ENCODE measurements at regions not wholly inside any gene's neighbourhood (a gene's known extent, or its start where the extent isn't known, plus 50 kb on each side); places are given as distances from the start of the nearest gene placed in this dataset.
"Not testable (repeated sequence)": the region's sequence is repeated elsewhere in the genome, so short reads cannot be mapped to it uniquely, and the experiment has no call there.

DNA sequence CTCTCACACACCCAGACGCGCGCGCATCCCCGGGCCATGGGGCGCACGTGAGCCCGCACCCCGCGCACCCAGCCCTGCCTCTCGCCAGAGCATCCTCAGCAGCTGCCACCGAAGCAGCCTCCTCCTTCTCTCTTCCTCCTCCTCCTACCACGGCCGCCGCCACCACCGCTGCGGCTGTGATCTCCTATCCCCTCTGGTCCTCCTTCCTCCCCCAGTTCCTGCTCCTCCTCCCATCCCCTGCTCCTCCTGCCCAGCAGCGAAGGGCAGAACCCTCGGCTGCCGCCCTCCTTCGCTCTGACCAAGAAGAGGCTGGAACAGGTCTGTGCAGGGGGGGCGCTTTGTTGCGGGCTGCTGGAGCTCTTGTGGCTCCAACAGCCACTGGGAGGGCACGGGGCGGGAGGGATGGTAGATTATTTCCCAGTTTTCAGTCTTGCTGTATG lies 148.7 kb upstream of the CHRDL1 start:
- no peaks in the 10 kb centered on the region for H3K36me3 ChIP-seq

DNA sequence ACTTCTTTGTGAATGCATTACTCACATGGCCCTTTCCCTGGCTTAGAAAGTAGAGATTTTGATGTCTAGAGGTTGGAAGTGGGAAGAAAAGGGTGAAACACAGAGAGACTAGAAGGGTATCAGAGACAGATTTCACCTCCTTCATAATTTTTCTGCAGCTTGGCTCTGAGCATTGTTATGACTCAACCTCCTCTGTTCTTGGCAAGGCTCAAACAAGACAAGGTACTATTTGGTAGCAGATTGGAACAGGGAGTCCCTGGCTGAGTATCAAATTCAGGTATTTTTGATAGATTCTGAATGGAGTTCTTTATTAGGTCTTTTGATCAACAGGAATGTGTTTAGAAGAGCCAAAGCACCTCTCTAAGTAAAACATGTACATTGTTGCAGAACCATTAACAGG lies 146.3 kb upstream of the CHRDL1 start:
- Histone ChIP-seq H3K4me3 (no peak overlapping the region), H3K4me1 (no peaks in the 10 kb centered on the region), H4K20me1 (no peaks in the 10 kb centered on the region; the same call in 1 of the 2 replicates), H3K9me3 (no peaks in the 10 kb centered on the region), H3K4me2 (no peak overlapping the region), H3K9ac (no peak overlapping the region), H3K36me3 (no peaks in the 10 kb centered on the region), H3K27me3 (peaks cover 67% of the 10 kb centered on the region), H3K27ac (no peak overlapping the region)
- no peak for TF ChIP-seq Cebpa-rat (IDR thresholded peaks at IDR 0.05)

More for the DNA sequence above, 148.7 kb upstream of the CHRDL1 start:
- TF ChIP-seq Cebpa-rat (IDR thresholded peaks at IDR 0.05), result no peak
- no peak overlapping the region for H3K9ac ChIP-seq
- no peaks in the 10 kb centered on the region for H3K9me3 ChIP-seq
- H3K4me1 ChIP-seq, result no peaks in the 10 kb centered on the region
- no peaks in the 10 kb centered on the region for H4K20me1 ChIP-seq
- no peak overlapping the region for H3K4me2 ChIP-seq
- no peak overlapping the region for H3K4me3 ChIP-seq
- H3K27me3 ChIP-seq, result peaks cover 68% of the 10 kb centered on the region
- no peak overlapping the region for H3K27ac ChIP-seq

DNA sequence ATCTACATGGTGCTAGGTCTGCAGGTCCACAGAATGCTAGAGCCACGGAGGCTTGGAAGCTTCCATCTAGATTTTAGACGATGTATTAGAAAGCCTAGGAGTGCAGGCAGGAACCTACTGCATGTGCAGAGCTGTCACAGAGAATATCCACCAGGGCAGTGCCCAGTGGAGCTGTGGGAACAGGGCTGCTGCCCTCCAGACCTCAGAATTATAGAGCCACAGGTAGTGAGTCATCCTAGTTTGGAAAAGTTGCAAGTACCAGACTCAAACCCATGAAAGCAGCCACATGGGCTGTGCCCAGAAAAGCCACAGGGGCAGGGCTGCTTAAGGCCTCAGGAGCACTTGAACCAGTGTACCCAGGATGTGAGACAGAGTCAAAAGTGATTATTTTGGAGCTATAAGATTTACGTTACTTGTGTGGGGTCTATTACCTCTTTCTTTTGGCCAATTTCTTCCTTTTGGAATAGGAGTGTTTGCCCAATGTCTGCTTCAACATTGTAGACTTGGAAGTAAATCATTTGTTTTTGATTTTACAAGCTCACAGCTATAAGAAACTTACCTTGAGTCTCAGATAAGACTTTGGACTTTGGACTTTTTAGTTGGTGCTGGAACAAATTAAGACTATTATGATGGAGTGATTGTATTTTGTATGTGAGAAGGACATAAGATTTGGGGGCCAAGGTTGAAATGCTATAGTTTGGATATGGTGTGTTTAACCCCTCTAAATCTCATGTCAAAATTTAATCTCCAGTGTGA lies 143.5 kb upstream of the CHRDL1 start:
- Histone ChIP-seq H3K27ac (no peak overlapping the region), H3K4me2 (no peak overlapping the region), H3K4me1 (no peaks in the 10 kb centered on the region), H4K20me1 (no peaks in the 10 kb centered on the region; the same call in 1 of the 2 replicates), H3K9ac (no peak overlapping the region), H3K4me3 (no peak overlapping the region), H3K27me3 (peaks cover 77% of the 10 kb centered on the region), H3K9me3 (no peaks in the 10 kb centered on the region), H3K36me3 (no peaks in the 10 kb centered on the region)
- TF ChIP-seq Cebpa-rat (IDR thresholded peaks at IDR 0.05), result no peak

GRCh38 chrX:110924871-110925270 lies 129.3 kb upstream of the CHRDL1 start:
- H3K4me2 ChIP-seq, result no peak overlapping the region
- no peaks in the 10 kb centered on the region for H4K20me1 ChIP-seq
- H3K9me3 ChIP-seq, result no peaks in the 10 kb centered on the region; the same call in 1 of the 2 replicates
- no peaks in the 10 kb centered on the region for H3K36me3 ChIP-seq
- TF ChIP-seq Cebpa-rat (IDR thresholded peaks at IDR 0.05), result no peak
- peaks cover 74% of the 10 kb centered on the region for H3K27me3 ChIP-seq
- H3K9ac ChIP-seq, result no peak overlapping the region
- H3K4me1 ChIP-seq, result no peaks in the 10 kb centered on the region
- no peak overlapping the region for H3K27ac ChIP-seq
- H3K4me3 ChIP-seq, result no peak overlapping the region

- no peak for TF ChIP-seq Cebpa-rat (IDR thresholded peaks at IDR 0.05)
- H3K36me3 ChIP-seq, result no peaks in the 10 kb centered on the region
Observed at GRCh38 chrX:110920991-110921390, 125.4 kb upstream of the CHRDL1 start.

GRCh38 chrX:110915570-110915969 lies 120.0 kb upstream of the CHRDL1 start:
- peaks cover 67% of the 10 kb centered on the region for H3K27me3 ChIP-seq
- no peaks in the 10 kb centered on the region for H3K4me1 ChIP-seq
- H3K9me3 ChIP-seq, result no peaks in the 10 kb centered on the region
- no peak overlapping the region for H3K27ac ChIP-seq
- H3K36me3 ChIP-seq, result no peaks in the 10 kb centered on the region
- no peak overlapping the region for H3K4me2 ChIP-seq
- no peak overlapping the region for H3K9ac ChIP-seq
- TF ChIP-seq Cebpa-rat (IDR thresholded peaks at IDR 0.05), result no peak
- no peak overlapping the region for H3K4me3 ChIP-seq
- no peaks in the 10 kb centered on the region; the same call in 1 of the 2 replicates for H4K20me1 ChIP-seq

More at GRCh38 chrX:110920991-110921390, 125.4 kb upstream of the CHRDL1 start:
- H3K4me2 ChIP-seq, result no peak overlapping the region
- no peaks in the 10 kb centered on the region for H3K4me1 ChIP-seq
- H3K9ac ChIP-seq, result no peak overlapping the region
- peaks cover 74% of the 10 kb centered on the region for H3K27me3 ChIP-seq
- H4K20me1 ChIP-seq, result no peaks in the 10 kb centered on the region; the same call in 1 of the 2 replicates
- H3K4me3 ChIP-seq, result no peak overlapping the region
- no peak overlapping the region for H3K27ac ChIP-seq
- H3K9me3 ChIP-seq, result no peaks in the 10 kb centered on the region

DNA sequence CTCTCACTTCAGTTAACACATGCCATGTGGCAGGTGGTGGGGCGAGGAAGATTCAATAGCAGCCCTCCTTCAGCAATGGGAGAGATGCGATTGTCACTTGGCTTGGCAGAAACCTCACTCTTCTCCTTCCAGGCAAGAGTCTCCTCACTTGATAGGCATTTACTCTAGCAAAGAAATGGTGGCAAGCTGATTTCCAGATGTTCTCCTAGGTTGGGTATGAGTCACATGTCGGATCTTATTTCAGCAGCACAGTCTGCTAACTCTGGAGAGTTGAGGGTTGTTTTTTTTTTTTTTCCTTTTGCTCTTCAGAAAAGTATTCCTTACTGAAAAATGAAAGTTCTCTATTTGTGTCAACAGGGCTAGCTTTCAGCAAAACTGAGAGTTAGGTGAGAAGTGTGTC lies 119.5 kb upstream of the CHRDL1 start:
- Histone ChIP-seq H3K4me3 (no peak overlapping the region), H4K20me1 (no peaks in the 10 kb centered on the region; the same call in 1 of the 2 replicates), H3K27me3 (peaks cover 67% of the 10 kb centered on the region), H3K9me3 (no peaks in the 10 kb centered on the region), H3K27ac (no peak overlapping the region), H3K4me2 (no peak overlapping the region), H3K4me1 (no peaks in the 10 kb centered on the region), H3K9ac (no peak overlapping the region), H3K36me3 (no peaks in the 10 kb centered on the region)
- TF ChIP-seq Cebpa-rat (IDR thresholded peaks at IDR 0.05), result no peak

- Histone ChIP-seq H3K4me1 (no peaks in the 10 kb centered on the region), H4K20me1 (no peaks in the 10 kb centered on the region; the same call in 1 of the 2 replicates), H3K9ac (no peak overlapping the region), H3K27me3 (peaks cover 66% of the 10 kb centered on the region), H3K36me3 (no peaks in the 10 kb centered on the region), H3K4me2 (no peak overlapping the region), H3K4me3 (no peak overlapping the region), H3K9me3 (no peaks in the 10 kb centered on the region), H3K27ac (no peak overlapping the region)
- no peak for TF ChIP-seq Cebpa-rat (IDR thresholded peaks at IDR 0.05)
Observed at GRCh38 chrX:110914281-110914680, 118.7 kb upstream of the CHRDL1 start.

DNA sequence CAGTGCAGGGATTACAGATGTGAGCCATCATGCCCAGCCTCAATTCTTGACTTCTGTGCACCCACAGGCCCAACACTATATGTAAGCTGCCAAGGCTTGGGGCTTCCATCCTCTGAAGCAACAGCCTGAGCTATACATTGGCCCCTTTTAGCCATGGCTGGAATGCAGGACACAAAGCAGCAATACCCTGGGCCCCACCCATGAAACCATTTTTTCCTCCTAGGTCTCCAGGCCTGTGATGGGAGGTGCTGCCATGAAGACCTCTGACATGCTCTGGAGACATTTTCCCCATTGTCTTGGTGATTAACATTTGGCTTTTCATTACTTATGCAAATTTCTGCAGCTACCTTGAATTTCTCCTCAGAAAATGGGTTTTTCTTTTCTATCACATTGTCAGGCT lies 109.1 kb upstream of the CHRDL1 start:
- H3K4me2 ChIP-seq, H3K4me1 ChIP-seq, H4K20me1 ChIP-seq, H3K9ac ChIP-seq, H3K36me3 ChIP-seq, H3K4me3 ChIP-seq, H3K27ac ChIP-seq: not testable (repeated sequence)
- H3K27me3 ChIP-seq, result peaks cover 51% of the 10 kb centered on the region
- H3K9me3 ChIP-seq, result peaks cover 36% of the 10 kb centered on the region

- Histone ChIP-seq H3K27me3 (peaks cover 31% of the 10 kb centered on the region), H3K4me2 (no peak overlapping the region)
- no peak for TF ChIP-seq Cebpa-rat (IDR thresholded peaks at IDR 0.05)
Observed at GRCh38 chrX:110881971-110882370, 86.4 kb upstream of the CHRDL1 start.

More at GRCh38 chrX:110881971-110882370, 86.4 kb upstream of the CHRDL1 start:
- no peaks in the 10 kb centered on the region for H4K20me1 ChIP-seq
- no peaks in the 10 kb centered on the region for H3K36me3 ChIP-seq
- H3K4me3 ChIP-seq, result no peak overlapping the region
- no peak overlapping the region for H3K27ac ChIP-seq
- H3K9ac ChIP-seq, result no peak overlapping the region
- no peaks in the 10 kb centered on the region for H3K4me1 ChIP-seq
- H3K9me3 ChIP-seq, result peaks cover 34% of the 10 kb centered on the region
